A172 (cell line): ENCODE measurements at regions not wholly inside any gene's neighbourhood (a gene's known extent, or its start where the extent isn't known, plus 50 kb on each side); places are given as distances from the start of the nearest gene placed in this dataset.

Experiments
- DNase-seq: peaks from one replicate; pipeline ENCODE4 v3.0.0-alpha.2; 2015; ENCODE audit warnings: low spot score

GRCh38 chr9:87824216-87824875 lies 58.3 kb upstream of the SPATA31E1 start:
- DNase-seq = no peak

- DNase-seq = no peak
Observed at GRCh38 chr9:87824886-87825285, 57.8 kb upstream of the SPATA31E1 start.

- DNase-seq = no peak
Observed at GRCh38 chr9:87826331-87826730, 56.3 kb upstream of the SPATA31E1 start.

- DNase-seq = peak; percentile 35
Observed at GRCh38 chr9:87827341-87827740, 55.3 kb upstream of the SPATA31E1 start.

GRCh38 chr9:87829756-87830155 lies 52.9 kb upstream of the SPATA31E1 start:
- DNase-seq = no peak

GRCh38 chr9:87830446-87830845 lies 52.2 kb upstream of the SPATA31E1 start:
- DNase-seq = no peak

- no peak for DNase-seq
Observed at GRCh38 chr9:87831159-87831558, 51.5 kb upstream of the SPATA31E1 start.
